ENCODE measurements at regions not wholly inside any gene's neighbourhood (a gene's known extent, or its start where the extent isn't known, plus 50 kb on each side); places are given as distances from the start of the nearest gene placed in this dataset.

- Histone ChIP-seq H3K27ac (no peak overlapping the region), H3K4me3 (no peak overlapping the region), H3K9me3 (no peaks in the 10 kb centered on the region), H3K4me2 (no peak overlapping the region), H3K4me1 (no peaks in the 10 kb centered on the region)
- WGBS (ENCODE audit: missing lambda C conversion rate), result 47% methylated on average over 4 of the region's 5 CpGs
- ATAC-seq (no peak), FAIRE-seq (no peak), DNase-seq (ENCODE audit: low read depth in 1 of 2, low spot score in 1 of 2) (no peak)
- ChIA-PET POLR2A (no interaction called here), CTCF (no interaction called here)
- no peak for TF ChIP-seq USF2 (IDR thresholded peaks at IDR 0.05)
- TF ChIP-seq MAFK (IDR thresholded peaks at IDR 0.05; ENCODE audit: partially characterized antibody), result no peak
- TF ChIP-seq HDAC2 (IDR thresholded peaks at IDR 0.05), result no peak
- TF ChIP-seq FOXS1 (CRISPR knock-in tag; IDR thresholded peaks at IDR 0.05), result no peak
- no peak for TF ChIP-seq ZNF302 (CRISPR knock-in tag; IDR thresholded peaks at IDR 0.05)
- no peak for TF ChIP-seq NPAS2 (CRISPR knock-in tag; IDR thresholded peaks at IDR 0.05; ENCODE audit: borderline replicate concordance)
- no peak for TF ChIP-seq GATA3 (IDR thresholded peaks at IDR 0.05; ENCODE audit: borderline replicate concordance)
- TF ChIP-seq CBX8 (IDR thresholded peaks at IDR 0.05), result no peak
- TF ChIP-seq CEBPB (IDR thresholded peaks at IDR 0.05), result no peak
- TF ChIP-seq CHD4 (IDR thresholded peaks at IDR 0.05; ENCODE audit: borderline replicate concordance), result no peak
- no peak for TF ChIP-seq BHLHE40 (IDR thresholded peaks at IDR 0.05; ENCODE audit: low read depth, low read length)
- TF ChIP-seq KDM1A (IDR thresholded peaks at IDR 0.05; ENCODE audit: low read depth), result no peak
- no peak for TF ChIP-seq REST (IDR thresholded peaks at IDR 0.05)
- no peak for TF ChIP-seq JUNB (IDR thresholded peaks at IDR 0.05)
- TF ChIP-seq ZC3H11A (IDR thresholded peaks at IDR 0.05), result no peak
Measured at GRCh38 chr4:3703343-3703676, 62.9 kb upstream of the ADRA2C start.

GRCh38 chr4:3702561-3703221 is 63.5 kb upstream of the ADRA2C start:
- Histone ChIP-seq H3K4me1 (no peaks in the 10 kb centered on the region), H3K27ac (no peak overlapping the region), H3K9me3 (no peaks in the 10 kb centered on the region), H3K4me2 (no peak overlapping the region), H3K4me3 (no peak overlapping the region)
- ChIA-PET CTCF (no interaction called here), POLR2A (no interaction called here)
- FAIRE-seq (no peak), ATAC-seq (no peak), DNase-seq (ENCODE audit: low read depth in 1 of 2, low spot score in 1 of 2) (no peak)
- WGBS (ENCODE audit: missing lambda C conversion rate), result 58% methylated on average over 17 of the region's 31 CpGs
- no peak for TF ChIP-seq BCL3 (IDR thresholded peaks at IDR 0.05)

- Histone ChIP-seq H3K27ac (no peak overlapping the region), H3K4me1 (no peaks in the 10 kb centered on the region), H3K9me3 (no peaks in the 10 kb centered on the region), H3K4me3 (no peak overlapping the region), H3K4me2 (no peak overlapping the region)
- ATAC-seq (no peak), FAIRE-seq (no peak), DNase-seq (ENCODE audit: low read depth in 1 of 2, low spot score in 1 of 2) (no peak)
- 53% methylated on average over 9 of the region's 29 CpGs for WGBS (ENCODE audit: missing lambda C conversion rate)
- CTCF ChIA-PET, result interaction anchor here (2.0 kb wide), 1 partner anchor 17 kb away, joined by 4 read pairs; no protein-coding TSS in a partner anchor
- POLR2A ChIA-PET, result no interaction called here
- TF ChIP-seq HEYL (CRISPR knock-in tag; IDR thresholded peaks at IDR 0.05), result no peak
- TF ChIP-seq RARB (CRISPR knock-in tag; IDR thresholded peaks at IDR 0.05), result no peak
- no peak for TF ChIP-seq CTCF (IDR thresholded peaks at IDR 0.05)
- no peak for TF ChIP-seq MYC (IDR thresholded peaks at IDR 0.05; ENCODE audit: borderline replicate concordance, low read length)
- no peak for TF ChIP-seq ZNF302 (CRISPR knock-in tag; IDR thresholded peaks at IDR 0.05)
- no peak for TF ChIP-seq HOXB13 (CRISPR knock-in tag; IDR thresholded peaks at IDR 0.05; ENCODE audit: low read depth)
- TF ChIP-seq CHD4 (IDR thresholded peaks at IDR 0.05; ENCODE audit: borderline replicate concordance), result no peak
- no peak for TF ChIP-seq NFE2L2 (conservative IDR thresholded peaks at IDR 0.05; ENCODE audit: low read length)
- TF ChIP-seq HMGXB4 (CRISPR knock-in tag; IDR thresholded peaks at IDR 0.05; ENCODE audit: borderline replicate concordance), result no peak
- no peak for TF ChIP-seq ESRRA (IDR thresholded peaks at IDR 0.05; ENCODE audit: borderline replicate concordance, low read length)
- no peak for TF ChIP-seq FOXS1 (CRISPR knock-in tag; IDR thresholded peaks at IDR 0.05)
- no peak for TF ChIP-seq POLR2A (IDR thresholded peaks at IDR 0.05; ENCODE audit: low read length)
Measured at GRCh38 chr4:3701736-3702560, 64.2 kb upstream of the ADRA2C start.

Data from A549 (cell line).